Skeletal muscle tissue (tissue), 3 donors: ENCODE measurements at regions not wholly inside any gene's neighbourhood (a gene's known extent, or its start where the extent isn't known, plus 50 kb on each side); places are given as distances from the start of the nearest gene placed in this dataset.

Source experiments
- H3K27ac ChIP-seq: one replicate; pipeline ENCODE4 v1.7.0; 2013; ENCODE audit warnings: mild to moderate bottlenecking, low read depth, low read length, inconsistent platforms
- H3K27me3 ChIP-seq, 3 donors: one replicate each; pipeline ENCODE4 v1.7.0; 2013; ENCODE audit warnings: low read length in 3 of 3; ENCODE audit not compliant: control insufficient read depth in 3 of 3, insufficient read depth in 3 of 3
- H3K36me3 ChIP-seq, 3 donors: one replicate each; pipeline ENCODE4 v1.7.0; 2013; ENCODE audit warnings: low read length in 3 of 3; ENCODE audit not compliant: control insufficient read depth in 3 of 3, insufficient read depth in 3 of 3
- H3K4me1 ChIP-seq, 3 donors: one replicate each; pipeline ENCODE4 v1.7.0; 2013; ENCODE audit warnings: low read length in 3 of 3, mild to moderate bottlenecking in 3 of 3; ENCODE audit not compliant: control insufficient read depth in 3 of 3, insufficient read depth in 3 of 3
- H3K4me3 ChIP-seq, 3 donors: one replicate each; pipeline ENCODE4 v1.7.0; 2013; ENCODE audit warnings: low read length in 3 of 3
- H3K9ac ChIP-seq, 3 donors: one replicate each; pipeline ENCODE4 v1.7.0; 2013; ENCODE audit warnings: low read length in 3 of 3, mild to moderate bottlenecking in 3 of 3, moderate library complexity in 2 of 3, low read depth in 1 of 3
- H3K9me3 ChIP-seq, 3 donors: one replicate each; pipeline ENCODE4 v1.7.0; 2013; ENCODE audit warnings: low read length in 3 of 3; ENCODE audit not compliant: control insufficient read depth in 3 of 3
- donor health status: Osteomylitis.

DNA sequence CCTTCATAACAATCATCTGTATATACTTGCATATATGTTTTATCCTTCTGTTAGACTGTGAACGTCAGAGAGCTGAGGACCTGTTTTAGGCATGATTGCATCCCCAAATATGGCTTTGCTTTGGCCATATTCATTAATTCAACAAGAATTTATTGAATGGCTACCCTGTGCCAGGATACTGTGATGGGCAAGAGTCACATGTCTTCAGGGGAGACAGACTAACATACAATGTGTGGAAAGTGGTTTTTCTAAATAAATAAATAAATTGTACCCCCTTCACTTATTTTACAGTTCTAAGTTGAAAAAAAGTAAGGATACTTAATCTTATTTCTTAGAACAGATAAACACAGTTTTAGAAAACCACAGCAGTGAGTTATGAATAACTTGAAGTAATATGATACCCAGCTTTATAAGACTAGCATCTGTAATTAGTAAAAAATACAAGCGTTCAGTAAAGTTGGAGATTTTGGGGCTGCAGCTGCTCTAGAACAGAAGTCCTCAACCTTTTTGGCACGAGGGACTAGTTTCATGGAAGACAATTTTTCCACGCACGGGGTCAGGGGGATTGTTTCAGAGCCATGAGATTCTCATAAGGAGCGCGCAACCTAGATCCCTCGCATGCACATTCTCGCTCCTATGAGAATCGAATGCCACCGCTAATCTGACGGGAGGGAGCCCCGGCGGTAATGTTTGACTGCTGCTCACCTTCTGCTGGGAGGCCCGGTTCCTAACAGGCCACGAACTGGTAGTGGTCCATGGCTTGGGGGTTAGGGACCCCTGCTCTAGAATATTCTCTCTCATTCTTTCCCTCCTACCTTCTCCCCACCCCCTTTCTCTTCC is 89.4 kb upstream of the MTPN start:
- no peak overlapping the region for H3K27ac ChIP-seq
- no peaks in the 10 kb centered on the region for H3K27me3 ChIP-seq
- H3K9me3 ChIP-seq = no peaks in the 10 kb centered on the region
- H3K9ac ChIP-seq = no peak overlapping the region
- H3K4me1 ChIP-seq = no peaks in the 10 kb centered on the region
- no peaks in the 10 kb centered on the region for H3K36me3 ChIP-seq
- no peak overlapping the region for H3K4me3 ChIP-seq

DNA sequence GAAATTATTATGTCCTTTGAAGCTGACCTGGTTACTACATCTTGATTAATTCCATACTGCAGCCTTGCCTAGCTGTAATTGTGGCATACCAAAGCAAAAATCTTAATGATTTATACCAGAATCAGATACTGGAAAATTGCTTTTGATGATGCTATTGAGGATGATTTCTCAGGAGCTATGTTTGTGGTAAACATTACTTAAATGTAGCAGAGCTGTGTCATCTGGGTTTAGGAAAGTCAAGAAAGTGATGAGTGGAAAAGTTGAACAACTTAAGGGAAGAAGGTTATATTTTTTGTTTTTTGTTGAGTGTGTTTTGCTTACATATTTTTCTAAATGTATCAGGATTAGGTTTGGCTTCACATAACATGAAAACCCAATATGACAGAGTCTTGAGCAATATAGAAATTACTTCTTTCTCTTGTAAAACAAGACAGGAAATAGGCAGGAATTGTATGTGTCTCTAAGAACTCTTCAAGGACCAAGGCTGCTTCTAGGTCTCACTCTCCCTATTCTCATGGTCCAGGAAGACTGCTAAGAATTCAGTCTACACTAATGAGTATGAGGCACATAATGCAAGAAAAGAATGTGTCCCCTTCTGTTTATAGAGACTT is 87.6 kb upstream of the MTPN start:
- Histone ChIP-seq H3K27ac (no peak overlapping the region), H3K4me3 (no peak overlapping the region), H3K4me1 (no peaks in the 10 kb centered on the region), H3K36me3 (no peaks in the 10 kb centered on the region), H3K9me3 (no peaks in the 10 kb centered on the region), H3K27me3 (no peaks in the 10 kb centered on the region), H3K9ac (no peak overlapping the region)

DNA sequence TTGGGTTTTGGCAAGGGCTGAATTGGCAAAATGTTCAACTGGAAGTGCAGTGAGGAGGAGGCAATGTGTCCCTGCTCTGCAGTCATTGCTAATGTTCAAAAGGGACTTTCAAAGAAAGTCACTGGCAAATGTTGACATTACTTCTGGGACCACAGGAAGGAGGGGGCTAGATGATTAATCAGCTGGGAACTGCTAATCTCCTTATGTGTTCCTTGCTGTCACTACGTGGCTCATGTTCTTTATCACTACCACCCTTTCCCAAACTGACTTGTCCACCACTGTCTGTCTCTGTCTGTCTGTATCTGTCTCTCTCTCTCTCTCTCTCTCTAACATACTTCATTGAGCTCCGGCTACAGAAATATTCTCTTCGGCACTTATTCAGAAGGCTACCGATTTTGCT is 86.9 kb upstream of the MTPN start:
- no peak overlapping the region for H3K27ac ChIP-seq
- H3K9me3 ChIP-seq = no peaks in the 10 kb centered on the region
- H3K36me3 ChIP-seq = no peaks in the 10 kb centered on the region
- H3K27me3 ChIP-seq = no peaks in the 10 kb centered on the region
- H3K9ac ChIP-seq = no peak overlapping the region
- no peaks in the 10 kb centered on the region for H3K4me1 ChIP-seq
- no peak overlapping the region for H3K4me3 ChIP-seq

DNA sequence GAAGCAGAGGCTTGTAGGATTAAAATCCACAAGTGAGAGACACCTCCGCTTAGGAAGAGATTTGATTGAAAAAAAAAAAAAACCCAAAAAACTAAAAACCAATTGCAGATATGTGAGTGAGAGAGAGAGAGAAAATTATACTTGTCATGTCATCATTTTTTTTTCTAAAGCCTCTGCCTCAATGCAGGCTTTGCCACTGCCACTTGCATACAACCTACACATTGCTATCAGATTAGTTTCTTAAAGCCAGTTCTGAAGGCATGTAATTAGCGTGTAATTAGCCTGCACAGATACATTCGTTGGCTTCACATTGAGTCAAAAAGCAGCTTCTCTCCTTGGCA is 86.1 kb upstream of the MTPN start:
- no peaks in the 10 kb centered on the region for H3K36me3 ChIP-seq
- H3K4me3 ChIP-seq = no peak overlapping the region
- no peak overlapping the region for H3K9ac ChIP-seq
- H3K27ac ChIP-seq = no peak overlapping the region
- H3K9me3 ChIP-seq = no peaks in the 10 kb centered on the region
- no peaks in the 10 kb centered on the region for H3K27me3 ChIP-seq
- no peaks in the 10 kb centered on the region for H3K4me1 ChIP-seq

DNA sequence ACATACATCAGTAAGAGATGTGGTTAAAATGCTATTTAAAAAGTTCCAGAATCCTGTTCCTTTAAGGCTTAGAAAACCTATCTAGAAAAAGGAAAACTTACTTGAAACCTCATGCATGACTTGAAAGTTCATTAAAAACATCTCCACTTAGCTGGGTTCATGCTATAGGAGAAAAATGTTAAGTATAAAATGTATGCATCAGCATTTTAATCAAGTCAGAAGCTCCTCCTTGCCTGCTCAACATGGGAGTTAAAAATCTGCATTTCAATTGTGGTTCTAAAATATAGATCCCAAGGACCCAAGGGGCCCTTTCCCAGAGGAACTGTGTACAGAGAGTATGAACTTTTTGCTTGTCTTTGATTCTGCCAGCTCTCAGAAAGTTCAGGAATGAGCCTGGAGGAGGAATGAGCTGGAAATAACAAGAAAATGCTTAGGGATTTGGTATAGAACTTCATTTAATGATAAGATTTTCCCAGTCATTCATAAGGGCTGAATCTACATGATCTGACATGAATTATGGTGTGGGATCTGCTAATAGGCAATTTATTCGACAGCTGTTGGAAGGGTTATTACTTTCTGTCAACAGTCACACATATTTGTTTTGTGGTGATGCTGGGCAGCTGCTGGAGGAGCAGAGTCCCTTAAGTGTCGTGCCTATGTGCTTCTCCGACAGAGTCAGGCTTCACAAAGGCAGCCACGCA is 85.6 kb upstream of the MTPN start:
- H3K9ac ChIP-seq = no peak overlapping the region
- no peaks in the 10 kb centered on the region for H3K36me3 ChIP-seq
- H3K4me1 ChIP-seq = no peaks in the 10 kb centered on the region
- H3K27me3 ChIP-seq = no peaks in the 10 kb centered on the region
- H3K9me3 ChIP-seq = no peaks in the 10 kb centered on the region
- H3K4me3 ChIP-seq = no peak overlapping the region
- H3K27ac ChIP-seq = no peak overlapping the region

DNA sequence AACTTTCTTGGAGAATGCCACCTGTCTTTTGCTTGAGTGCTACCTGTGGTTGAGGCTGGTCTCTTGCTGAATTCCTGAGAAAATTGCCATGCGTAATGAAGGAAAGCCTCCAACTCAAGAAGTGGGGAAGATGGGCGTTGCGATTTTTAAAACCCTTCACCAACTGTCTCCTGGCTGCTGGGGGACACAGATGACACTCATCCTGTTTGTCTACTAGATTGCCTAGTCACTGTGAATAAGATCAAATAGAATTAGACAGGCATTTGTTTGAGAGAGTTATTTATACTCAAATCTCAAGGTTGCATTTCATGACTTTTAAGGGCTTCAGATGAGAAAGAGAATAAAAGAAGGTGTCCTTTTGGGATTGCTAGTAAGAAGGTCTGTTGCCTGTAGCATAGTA is 84.3 kb upstream of the MTPN start:
- Histone ChIP-seq H3K9ac (no peak overlapping the region), H3K4me3 (no peak overlapping the region), H3K27ac (no peak overlapping the region), H3K36me3 (no peaks in the 10 kb centered on the region), H3K4me1 (no peaks in the 10 kb centered on the region), H3K27me3 (no peaks in the 10 kb centered on the region), H3K9me3 (no peaks in the 10 kb centered on the region)

DNA sequence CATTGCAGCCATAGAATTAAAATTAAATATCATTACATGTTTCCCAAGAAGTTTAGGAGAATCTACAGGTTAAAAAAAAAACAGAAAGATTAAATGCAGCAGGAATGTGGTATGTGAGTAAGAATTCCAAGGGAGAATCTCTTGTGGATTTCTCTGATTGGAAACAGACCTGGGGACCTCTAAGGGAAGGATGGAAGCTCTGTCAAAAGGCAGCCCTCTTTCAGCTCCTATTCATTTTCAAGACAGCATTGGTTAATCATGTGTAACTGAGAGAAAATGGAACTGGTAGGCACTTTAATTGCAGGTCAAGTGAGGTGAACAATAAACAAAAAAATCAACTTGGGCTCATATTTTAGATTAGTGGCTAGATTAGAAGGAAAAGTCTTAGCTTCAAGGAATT is 81.4 kb upstream of the MTPN start:
- no peaks in the 10 kb centered on the region for H3K4me1 ChIP-seq
- H3K9me3 ChIP-seq = no peaks in the 10 kb centered on the region
- H3K4me3 ChIP-seq = no peak overlapping the region
- H3K9ac ChIP-seq = no peak overlapping the region
- H3K36me3 ChIP-seq = no peaks in the 10 kb centered on the region
- no peak overlapping the region for H3K27ac ChIP-seq
- H3K27me3 ChIP-seq = no peaks in the 10 kb centered on the region

DNA sequence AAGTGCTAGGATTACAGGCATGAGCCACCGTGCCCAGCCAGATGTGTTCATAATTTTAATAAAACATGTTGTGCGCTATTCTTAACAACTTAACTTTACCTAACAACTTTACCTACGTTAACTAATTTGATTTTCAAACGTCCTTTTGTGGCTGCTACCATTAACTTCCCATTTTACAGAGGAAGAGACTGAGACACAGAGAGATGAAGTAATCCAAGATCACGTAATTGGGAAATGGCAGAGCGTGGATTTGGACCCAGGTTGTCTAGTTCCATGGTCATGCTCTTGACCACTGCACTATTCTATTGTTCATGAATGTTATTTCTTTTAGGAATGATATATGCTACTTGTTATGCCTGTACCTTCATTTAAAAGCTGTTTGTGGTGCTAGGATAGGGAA is 80.3 kb upstream of the MTPN start:
- no peak overlapping the region for H3K4me3 ChIP-seq
- no peaks in the 10 kb centered on the region for H3K9me3 ChIP-seq
- no peaks in the 10 kb centered on the region for H3K27me3 ChIP-seq
- H3K27ac ChIP-seq = no peak overlapping the region
- H3K4me1 ChIP-seq = no peaks in the 10 kb centered on the region
- H3K9ac ChIP-seq = no peak overlapping the region
- H3K36me3 ChIP-seq = no peaks in the 10 kb centered on the region

DNA sequence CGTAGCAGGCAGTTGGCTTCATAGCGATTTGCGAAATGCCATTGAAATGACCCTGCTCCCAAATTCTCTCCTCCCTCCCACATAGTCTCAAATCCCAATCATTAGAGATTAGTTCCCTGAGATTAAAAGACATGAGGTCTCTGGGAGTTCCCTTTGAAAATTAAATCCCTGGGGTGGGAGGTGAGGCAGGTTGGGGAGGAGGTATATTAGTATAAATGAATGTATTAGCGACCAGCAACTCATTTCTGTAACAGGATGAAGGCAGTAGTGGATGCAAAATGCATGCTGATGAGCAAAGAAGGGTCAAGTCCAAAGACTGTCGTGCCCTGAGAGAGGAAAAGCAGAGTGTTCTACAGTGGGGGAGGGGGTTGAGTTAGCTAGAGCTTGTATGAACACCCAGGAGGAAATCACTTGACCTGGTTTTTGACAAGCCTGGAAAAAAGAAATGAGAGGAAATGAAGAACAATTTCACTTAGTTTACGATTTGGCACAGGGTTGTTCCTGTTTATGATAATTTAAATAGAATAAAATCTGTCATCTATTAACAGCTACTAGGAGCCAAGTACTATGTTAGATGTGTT is 79.6 kb upstream of the MTPN start:
- Histone ChIP-seq H3K36me3 (no peaks in the 10 kb centered on the region), H3K9ac (no peak overlapping the region), H3K27ac (no peak overlapping the region), H3K27me3 (no peaks in the 10 kb centered on the region), H3K9me3 (no peaks in the 10 kb centered on the region), H3K4me3 (no peak overlapping the region), H3K4me1 (no peaks in the 10 kb centered on the region)

DNA sequence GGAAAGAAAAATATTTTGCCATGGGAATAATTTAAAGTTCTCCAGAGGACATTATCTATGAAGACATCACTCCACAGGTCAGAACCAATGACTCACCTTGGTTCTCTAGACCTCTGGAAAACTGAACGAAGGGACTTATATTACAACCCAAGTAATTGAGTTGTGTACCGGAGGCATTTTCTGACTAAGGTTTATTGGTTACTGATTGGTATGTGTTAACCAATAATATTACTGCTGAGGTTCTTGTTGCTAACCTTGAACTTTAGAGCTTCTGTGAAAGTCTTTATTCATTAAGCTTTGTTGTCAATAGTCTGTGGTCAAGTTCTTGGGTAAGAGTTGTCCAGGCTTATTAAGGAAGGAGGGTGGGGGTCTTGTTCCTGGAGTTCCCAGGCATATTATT is 78.1 kb upstream of the MTPN start:
- no peak overlapping the region for H3K27ac ChIP-seq
- no peaks in the 10 kb centered on the region for H3K36me3 ChIP-seq
- H3K4me1 ChIP-seq = no peaks in the 10 kb centered on the region
- no peaks in the 10 kb centered on the region for H3K9me3 ChIP-seq
- no peaks in the 10 kb centered on the region for H3K27me3 ChIP-seq
- H3K4me3 ChIP-seq = no peak overlapping the region
- no peak overlapping the region for H3K9ac ChIP-seq
